Panc1 (cell line): ENCODE measurements at regions not wholly inside any gene's neighbourhood (a gene's known extent, or its start where the extent isn't known, plus 50 kb on each side); places are given as distances from the start of the nearest gene placed in this dataset.

Experiments used
- ATAC-seq: fragments of 200-7000 bp; cut with Tn5 transposase; 2 replicates; pipeline ENCODE4 v1.9.1; 2020; ENCODE audit warnings: mild to moderate bottlenecking, moderate library complexity
- BruUV-seq: library from RNA; stranded (reverse); fragments of 400-500 nt; replicated peaks from 2 replicates; lab custom pipeline; 2021; lab: Mats Ljungman, UMichigan
- CTCF ChIA-PET: fragments of 300-600 bp; sonication (Branson Sonifier 250); formaldehyde crosslinking; loops from one replicate; lab custom pipeline; 2022; ENCODE audit warnings: antibody characterized with exemption; lab: Charles Lee
- POLR2A ChIA-PET: fragments of 300-600 bp; sonication (Branson Sonifier 250); formaldehyde crosslinking; loops from one replicate; lab custom pipeline; 2022; ENCODE audit warnings: antibody characterized with exemption; lab: Charles Lee
- DNase-seq: peaks from one replicate; pipeline ENCODE4 v3.0.0-alpha.2; 2010; ENCODE audit warnings: low read depth, low spot score
- H3K27ac ChIP-seq: 2 replicates; pipeline ENCODE4 v1.5.1; 2011; ENCODE audit warnings: mild to moderate bottlenecking, low read length, inconsistent platforms
- H3K27me3 ChIP-seq: fragments of 200-500 bp; sonication (Bioruptor generic); 2 replicates; pipeline ENCODE4 v1.6.0; 2014; ENCODE audit warnings: low read length, inconsistent platforms; ENCODE audit not compliant: control insufficient read depth, insufficient read depth
- H3K36me3 ChIP-seq: fragments of 200-500 bp; sonication (Bioruptor generic); 2 replicates; pipeline ENCODE4 v1.5.1; 2014; ENCODE audit warnings: inconsistent platforms, mild to moderate bottlenecking, low read length, moderate library complexity; ENCODE audit not compliant: control insufficient read depth, insufficient read depth
- H3K4me1 ChIP-seq: 2 replicates; pipeline ENCODE4 v1.5.1; 2011; ENCODE audit warnings: inconsistent platforms, mild to moderate bottlenecking, low read length, moderate library complexity; ENCODE audit not compliant: control insufficient read depth, insufficient read depth
- H3K4me3 ChIP-seq, 2 experiments: 2 replicates each; pipeline ENCODE4 v1.5.1; 2011 to 2012; ENCODE audit warnings: low read depth in 2 of 2, low read length in 2 of 2, mild to moderate bottlenecking in 2 of 2, inconsistent platforms in 1 of 2, moderate library complexity in 1 of 2
- H3K9me3 ChIP-seq: fragments of 200-500 bp; sonication (Bioruptor generic); 2 replicates; pipeline ENCODE4 v1.5.1; 2014; ENCODE audit warnings: low read depth, mild to moderate bottlenecking, inconsistent platforms, low read length, moderate library complexity; ENCODE audit not compliant: control insufficient read depth, insufficient read depth
- POLR2AphosphoS5 ChIP-seq: IDR thresholded peaks from 2 replicates; pipeline ENCODE4 v1.6.1; 2012; ENCODE audit warnings: mild to moderate bottlenecking, low read depth, low read length, moderate library complexity
- SIN3A ChIP-seq: IDR thresholded peaks from 2 replicates; pipeline ENCODE4 v1.6.1; 2012; ENCODE audit warnings: low read depth, mild to moderate bottlenecking, low read length, moderate library complexity, borderline replicate concordance; ENCODE audit not compliant: insufficient read depth
- TCF7L2 ChIP-seq: IDR thresholded peaks from 2 replicates; pipeline ENCODE4 v1.6.1; 2011; ENCODE audit warnings: mild to moderate bottlenecking, low read depth, low read length, inconsistent platforms
- in situ Hi-C: cut with HindIII; loops from 2 replicates; pipeline ENCODE4 v1.10.0; 2016; ENCODE audit warnings: low sequenced_read_pairs, low pct_unique_long_range_greater_than_20kb
- intact Hi-C: fragments of 100-400 bp; cut with micrococcal nuclease; formaldehyde crosslinking; loops from one replicate; pipeline ENCODE4 v1.10.0; 2022; ENCODE audit not compliant: unreplicated experiment
- TF ChIP-seq, protein P1 (sequence below), 2 experiments: IDR thresholded peaks; 2 replicates each; pipeline ENCODE4 v1.6.1; 2011 to 2012; ENCODE audit warnings: low read depth in 2 of 2, control low read depth in 1 of 2, low read length in 1 of 2, mild to moderate bottlenecking in 1 of 2, moderate library complexity in 1 of 2; ENCODE audit not compliant: insufficient read depth in 1 of 2
- TF ChIP-seq, protein P2 (sequence below): fragments of 450-650 bp; IDR thresholded peaks from 2 replicates; pipeline ENCODE4 v1.5.1; 2017; ENCODE audit warnings: mild to moderate bottlenecking

DNA sequence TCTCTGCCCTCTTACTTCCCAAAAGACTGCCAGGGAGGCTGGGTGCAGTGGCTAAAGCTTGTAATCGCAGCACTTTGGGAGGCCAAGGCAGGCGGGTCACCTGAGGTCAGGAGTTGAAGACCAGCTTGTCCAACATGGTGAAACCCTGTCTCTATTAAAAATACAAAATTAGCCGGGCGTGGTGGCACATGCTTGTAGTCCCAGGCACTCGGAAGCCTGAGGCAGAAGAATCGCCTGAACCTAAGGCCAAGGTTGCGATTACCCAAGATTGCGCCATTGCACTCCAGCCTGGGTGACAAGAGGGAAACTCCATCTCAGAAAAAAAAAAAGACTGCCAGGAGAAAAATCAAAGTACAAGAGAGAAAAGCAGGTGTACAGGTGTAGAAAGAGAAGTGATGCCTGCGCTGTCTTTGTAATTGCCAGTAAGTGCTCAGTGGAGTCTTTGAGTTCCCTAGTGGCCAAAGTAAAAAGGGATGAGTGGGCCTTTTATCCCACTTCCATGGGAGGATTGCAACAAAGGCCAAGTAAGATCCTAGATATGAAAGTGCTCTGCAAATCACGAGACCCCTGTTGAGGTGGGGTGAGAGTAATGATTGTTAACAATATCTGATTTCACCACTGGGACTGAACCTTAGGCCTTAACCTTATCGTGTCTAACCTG, 94.7 kb upstream of the WNT4 start:
- in situ Hi-C loops (no loop called here), intact Hi-C loops (no loop called here)
- H3K27me3 ChIP-seq, result no peaks in the 10 kb centered on the region
- H3K9me3 ChIP-seq, result no peaks in the 10 kb centered on the region
- no peak overlapping the region for H3K4me3 ChIP-seq
- CTCF ChIA-PET, result no interaction called here
- POLR2A ChIA-PET, result no interaction called here
- no peak overlapping the region for H3K27ac ChIP-seq
- BruUV-seq, result no TSS peak
- ATAC-seq (no peak), DNase-seq (no peak)
- no peaks in the 10 kb centered on the region for H3K4me1 ChIP-seq
- H3K36me3 ChIP-seq, result no peaks in the 10 kb centered on the region
- TF ChIP-seq POLR2AphosphoS5 (no peak), SIN3A (no peak), TCF7L2 (no peak)
- TF ChIP-seq, protein P1, sequence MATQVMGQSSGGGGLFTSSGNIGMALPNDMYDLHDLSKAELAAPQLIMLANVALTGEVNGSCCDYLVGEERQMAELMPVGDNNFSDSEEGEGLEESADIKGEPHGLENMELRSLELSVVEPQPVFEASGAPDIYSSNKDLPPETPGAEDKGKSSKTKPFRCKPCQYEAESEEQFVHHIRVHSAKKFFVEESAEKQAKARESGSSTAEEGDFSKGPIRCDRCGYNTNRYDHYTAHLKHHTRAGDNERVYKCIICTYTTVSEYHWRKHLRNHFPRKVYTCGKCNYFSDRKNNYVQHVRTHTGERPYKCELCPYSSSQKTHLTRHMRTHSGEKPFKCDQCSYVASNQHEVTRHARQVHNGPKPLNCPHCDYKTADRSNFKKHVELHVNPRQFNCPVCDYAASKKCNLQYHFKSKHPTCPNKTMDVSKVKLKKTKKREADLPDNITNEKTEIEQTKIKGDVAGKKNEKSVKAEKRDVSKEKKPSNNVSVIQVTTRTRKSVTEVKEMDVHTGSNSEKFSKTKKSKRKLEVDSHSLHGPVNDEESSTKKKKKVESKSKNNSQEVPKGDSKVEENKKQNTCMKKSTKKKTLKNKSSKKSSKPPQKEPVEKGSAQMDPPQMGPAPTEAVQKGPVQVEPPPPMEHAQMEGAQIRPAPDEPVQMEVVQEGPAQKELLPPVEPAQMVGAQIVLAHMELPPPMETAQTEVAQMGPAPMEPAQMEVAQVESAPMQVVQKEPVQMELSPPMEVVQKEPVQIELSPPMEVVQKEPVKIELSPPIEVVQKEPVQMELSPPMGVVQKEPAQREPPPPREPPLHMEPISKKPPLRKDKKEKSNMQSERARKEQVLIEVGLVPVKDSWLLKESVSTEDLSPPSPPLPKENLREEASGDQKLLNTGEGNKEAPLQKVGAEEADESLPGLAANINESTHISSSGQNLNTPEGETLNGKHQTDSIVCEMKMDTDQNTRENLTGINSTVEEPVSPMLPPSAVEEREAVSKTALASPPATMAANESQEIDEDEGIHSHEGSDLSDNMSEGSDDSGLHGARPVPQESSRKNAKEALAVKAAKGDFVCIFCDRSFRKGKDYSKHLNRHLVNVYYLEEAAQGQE (IDR thresholded peaks at IDR 0.05; ENCODE audit: insufficient read depth in 1 of 2, low read depth in 2 of 2, low read length in 1 of 2), result no peak
- TF ChIP-seq, protein P2, sequence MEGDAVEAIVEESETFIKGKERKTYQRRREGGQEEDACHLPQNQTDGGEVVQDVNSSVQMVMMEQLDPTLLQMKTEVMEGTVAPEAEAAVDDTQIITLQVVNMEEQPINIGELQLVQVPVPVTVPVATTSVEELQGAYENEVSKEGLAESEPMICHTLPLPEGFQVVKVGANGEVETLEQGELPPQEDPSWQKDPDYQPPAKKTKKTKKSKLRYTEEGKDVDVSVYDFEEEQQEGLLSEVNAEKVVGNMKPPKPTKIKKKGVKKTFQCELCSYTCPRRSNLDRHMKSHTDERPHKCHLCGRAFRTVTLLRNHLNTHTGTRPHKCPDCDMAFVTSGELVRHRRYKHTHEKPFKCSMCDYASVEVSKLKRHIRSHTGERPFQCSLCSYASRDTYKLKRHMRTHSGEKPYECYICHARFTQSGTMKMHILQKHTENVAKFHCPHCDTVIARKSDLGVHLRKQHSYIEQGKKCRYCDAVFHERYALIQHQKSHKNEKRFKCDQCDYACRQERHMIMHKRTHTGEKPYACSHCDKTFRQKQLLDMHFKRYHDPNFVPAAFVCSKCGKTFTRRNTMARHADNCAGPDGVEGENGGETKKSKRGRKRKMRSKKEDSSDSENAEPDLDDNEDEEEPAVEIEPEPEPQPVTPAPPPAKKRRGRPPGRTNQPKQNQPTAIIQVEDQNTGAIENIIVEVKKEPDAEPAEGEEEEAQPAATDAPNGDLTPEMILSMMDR, result no peak

DNA sequence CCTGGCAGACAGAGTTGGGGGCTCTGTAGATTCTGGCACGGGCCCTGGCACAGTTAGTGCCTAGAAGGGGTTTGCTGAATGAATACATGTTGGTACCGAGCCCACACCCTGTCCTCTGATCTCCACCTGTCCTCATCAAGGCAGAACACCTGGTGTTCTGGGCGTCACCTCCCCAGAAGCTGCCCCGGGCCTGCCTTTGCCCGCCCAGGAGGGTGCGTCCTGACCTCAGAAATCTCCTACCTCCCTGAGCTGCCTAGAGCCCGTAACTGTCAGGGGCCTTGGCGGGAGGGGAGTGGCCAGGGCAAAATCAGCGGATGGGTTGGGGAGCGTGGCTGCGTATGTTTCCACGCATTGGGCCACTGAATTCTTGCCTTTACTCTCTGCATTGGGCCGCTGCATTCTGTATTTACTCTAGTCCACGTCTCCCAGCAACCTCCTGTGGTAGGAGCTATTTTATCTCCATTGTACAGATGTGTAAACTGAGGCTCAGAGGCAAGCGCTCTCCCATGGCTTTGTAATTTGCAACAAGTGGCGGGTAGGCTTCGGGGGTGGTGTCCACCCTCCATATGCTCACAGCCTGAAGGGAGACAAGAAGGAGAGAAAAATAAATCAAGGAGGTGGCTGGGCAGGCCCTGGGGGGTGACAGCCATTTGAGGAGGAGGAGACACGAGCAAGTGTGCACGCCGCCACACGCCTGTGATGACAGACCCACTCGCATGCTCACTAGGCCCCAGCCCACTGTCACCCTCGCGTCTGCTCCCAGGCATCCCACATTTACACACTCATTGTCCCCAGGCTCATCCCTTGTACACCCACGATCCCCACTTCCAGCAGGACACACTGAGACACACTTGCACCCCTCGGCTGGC, 95.7 kb upstream of the WNT4 start:
- no peak for ATAC-seq
- in situ Hi-C loops (no loop called here), intact Hi-C loops (no loop called here)
- no peak for TF ChIP-seq SIN3A
- TF ChIP-seq TCF7L2, result no peak
- no peak for TF ChIP-seq POLR2AphosphoS5
- TF ChIP-seq, protein P1 (IDR thresholded peaks at IDR 0.05; ENCODE audit: insufficient read depth in 1 of 2, low read depth in 2 of 2, low read length in 1 of 2), result no peak
- TF ChIP-seq, protein P2, result no peak
- DNase-seq, result no peak
- ChIA-PET CTCF (interaction anchor here (0.6 kb wide), 1 partner anchor 96 kb away, joined by 3 read pairs; the partner anchor contains the start of gene WNT4), POLR2A (no interaction called here)
- Histone ChIP-seq H3K36me3 (no peaks in the 10 kb centered on the region), H3K27me3 (no peaks in the 10 kb centered on the region), H3K4me3 (no peak overlapping the region), H3K27ac (no peak overlapping the region), H3K9me3 (no peaks in the 10 kb centered on the region), H3K4me1 (no peaks in the 10 kb centered on the region)
- no TSS peak for BruUV-seq
